ENCODE measurements at regions not wholly inside any gene's neighbourhood (a gene's known extent, or its start where the extent isn't known, plus 50 kb on each side); places are given as distances from the start of the nearest gene placed in this dataset.
"Not testable (repeated sequence)": the region's sequence is repeated elsewhere in the genome, so short reads cannot be mapped to it uniquely, and the experiment has no call there.

DNA sequence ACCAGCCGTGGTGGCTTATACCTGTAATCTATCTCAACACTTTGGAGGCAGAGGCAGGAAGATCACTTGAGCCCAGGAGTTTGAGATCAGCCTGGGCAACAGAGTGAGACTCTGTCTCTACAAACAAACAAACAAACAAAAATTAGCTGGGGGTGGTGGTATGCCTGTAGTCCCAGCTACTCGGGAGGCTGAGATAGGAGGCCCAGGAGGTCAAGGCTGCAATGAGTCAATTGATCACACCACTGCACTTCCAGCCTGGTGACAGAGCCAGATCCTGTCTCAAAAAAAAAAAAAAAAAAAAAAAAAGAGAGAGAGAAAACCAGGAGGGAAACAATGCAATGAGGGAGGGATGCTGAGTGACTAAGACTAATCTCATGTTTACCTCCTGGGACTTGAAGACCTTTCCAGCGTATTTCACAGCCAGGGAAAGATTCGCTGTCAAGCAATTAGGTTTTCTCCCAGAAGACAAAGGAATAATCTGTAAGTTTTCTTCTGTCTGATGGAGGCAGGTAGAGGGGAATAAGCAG is 51.1 kb upstream of the MIER3 start:
- DNase-seq, result no peak

DNA sequence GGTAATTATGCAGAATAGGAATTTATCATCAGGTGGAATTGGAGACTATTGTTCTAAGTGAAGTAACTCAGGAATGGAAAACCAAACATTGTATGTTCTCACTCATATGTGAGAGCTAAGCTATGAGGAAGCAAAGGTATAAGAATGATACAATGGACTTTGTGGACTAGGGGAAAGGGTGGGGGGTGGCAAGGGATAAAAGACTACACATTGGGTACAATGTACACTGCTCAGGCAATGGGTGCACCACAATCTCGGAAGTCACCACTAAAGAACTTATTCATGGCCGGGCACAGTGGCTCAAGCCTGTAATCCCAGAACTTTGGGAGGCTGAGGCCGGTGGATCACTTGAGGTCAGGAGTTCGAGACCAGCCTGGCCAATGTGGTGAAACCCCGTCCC is 51.6 kb upstream of the MIER3 start:
- not testable (repeated sequence) for DNase-seq

DNA sequence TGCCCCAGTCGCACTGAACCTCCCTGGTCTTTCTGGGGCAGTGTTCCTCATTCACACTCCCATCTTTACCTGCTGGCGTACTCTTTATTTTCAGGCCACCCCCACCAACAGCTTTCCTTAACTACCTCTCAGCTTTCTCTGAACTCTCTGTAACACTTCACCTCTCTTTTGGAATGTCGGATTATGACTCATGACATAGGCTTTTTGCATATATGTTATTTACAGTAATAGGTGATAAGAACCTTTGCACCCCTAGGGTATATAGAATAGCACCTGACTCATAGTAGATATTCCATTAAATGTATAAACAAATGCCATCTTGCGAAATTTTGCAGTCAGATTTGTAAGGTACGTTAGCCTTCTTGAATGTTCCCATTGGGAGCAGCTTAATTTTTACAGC is 52.9 kb upstream of the MIER3 start:
- no peak for DNase-seq

DNA sequence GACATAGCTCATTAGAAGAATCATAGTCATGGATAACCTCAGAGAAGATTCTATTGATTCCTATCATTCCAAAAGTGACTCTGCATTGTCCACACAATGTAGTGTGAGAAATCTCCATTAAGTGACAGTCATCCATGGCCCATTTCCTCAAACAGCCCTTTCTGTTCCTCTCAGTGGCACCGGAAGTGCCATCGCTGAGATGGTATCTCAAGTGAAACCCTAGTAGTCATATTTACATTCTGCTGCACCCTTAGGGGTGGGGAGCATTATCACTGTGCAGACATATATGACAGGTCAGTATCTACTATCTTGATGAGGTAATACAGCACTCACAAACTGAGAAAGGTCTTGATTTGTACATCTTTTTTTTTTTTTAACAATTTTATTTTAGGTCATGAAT is 55.4 kb upstream of the MIER3 start:
- DNase-seq, result peak; percentile 70

DNA sequence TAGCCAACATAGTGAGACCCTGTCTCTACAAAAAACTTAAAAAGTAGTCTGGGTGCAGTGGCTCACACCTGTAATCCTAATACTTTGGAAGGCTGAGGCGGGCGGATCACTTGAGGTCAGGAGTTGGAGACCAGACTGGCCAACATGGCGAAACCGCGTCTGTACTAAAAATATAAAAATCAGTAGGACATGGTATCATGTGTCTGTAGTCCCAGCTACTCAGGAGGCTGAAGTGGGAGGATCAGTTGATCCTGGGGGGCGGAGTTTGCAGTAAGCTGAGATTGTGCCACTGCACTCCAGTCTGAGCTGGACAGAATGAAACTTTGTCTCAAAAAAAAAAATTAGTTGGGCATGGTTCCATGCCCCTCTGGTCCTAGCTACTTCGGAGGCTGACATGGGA is 57.9 kb upstream of the MIER3 start:
- no peak for DNase-seq

DNA sequence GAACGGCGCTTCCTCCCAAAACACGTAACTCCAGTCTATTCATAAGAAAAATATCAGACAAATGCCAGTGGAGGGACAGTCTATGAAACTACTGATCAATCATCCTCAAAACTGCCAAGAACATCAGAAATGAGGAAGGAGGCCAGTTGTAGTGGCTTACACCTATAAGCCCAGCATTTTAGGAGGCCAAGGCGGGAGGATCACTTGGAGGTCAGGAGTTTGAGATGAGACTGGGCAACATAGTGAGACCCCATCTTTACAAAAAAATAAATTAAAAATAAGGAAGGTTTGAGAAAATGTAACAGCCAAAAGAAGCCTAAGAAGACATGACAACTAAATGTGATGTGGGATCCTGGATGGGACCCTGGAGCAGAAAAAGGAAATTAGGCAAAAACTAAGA is 58.9 kb upstream of the MIER3 start:
- DNase-seq, result no peak

DNA sequence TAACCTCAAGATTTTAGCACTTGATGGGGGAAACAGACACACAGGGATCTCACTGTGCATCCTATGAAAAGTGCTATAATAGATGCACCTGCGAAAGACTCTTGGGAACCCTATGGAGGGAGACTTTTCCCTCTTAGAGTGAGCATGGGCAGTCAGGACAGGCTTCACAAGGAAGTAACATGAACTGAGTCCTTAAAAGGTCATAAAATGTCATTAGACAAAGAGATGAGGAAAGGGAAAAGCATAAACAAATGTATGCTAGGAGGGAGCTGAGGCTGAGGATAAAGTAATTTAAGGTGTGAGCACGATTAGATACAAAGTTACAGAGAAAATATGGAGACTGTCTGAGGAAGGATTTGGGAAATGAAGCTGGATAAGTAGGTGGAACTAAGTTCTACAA is 60.6 kb upstream of the MIER3 start:
- DNase-seq, result no peak

DNA sequence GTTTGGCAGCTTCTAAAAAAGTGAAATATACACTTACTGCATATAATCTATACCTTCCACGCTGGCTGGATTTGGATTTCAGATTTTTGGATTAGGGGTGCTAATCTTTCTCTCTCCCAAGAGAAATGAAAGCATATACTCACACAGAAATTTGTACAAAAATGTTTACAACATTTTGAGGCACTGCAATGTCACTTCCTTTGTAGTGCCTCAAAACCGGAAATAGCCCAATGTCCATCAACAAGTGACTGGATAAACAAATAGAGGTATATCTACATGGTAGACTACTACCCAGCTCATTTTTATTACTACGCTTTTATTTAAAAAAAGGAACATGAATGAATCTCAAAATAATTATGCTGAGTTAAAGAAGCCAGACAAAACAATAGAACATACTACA is 74.0 kb upstream of the MIER3 start:
- no peak for DNase-seq

DNA sequence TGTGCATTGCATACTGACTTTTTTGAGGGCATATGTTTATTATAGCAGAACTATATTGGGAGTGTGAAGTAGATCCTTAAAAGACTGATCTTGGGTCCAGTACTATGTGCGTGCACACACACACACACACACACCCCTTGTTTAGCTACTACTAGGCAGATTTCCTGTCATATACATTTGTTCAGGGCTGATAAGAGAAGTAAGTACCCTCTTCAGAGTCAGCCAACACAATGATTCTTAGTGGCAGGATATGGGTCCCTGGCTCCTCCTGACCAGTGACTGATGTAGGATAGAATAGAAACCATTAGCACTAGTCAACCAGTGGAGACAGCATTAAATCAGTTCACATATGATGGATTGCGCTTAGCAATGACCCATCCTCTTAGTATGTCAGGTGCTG is 76.2 kb upstream of the MIER3 start:
- no peak for DNase-seq

DNA sequence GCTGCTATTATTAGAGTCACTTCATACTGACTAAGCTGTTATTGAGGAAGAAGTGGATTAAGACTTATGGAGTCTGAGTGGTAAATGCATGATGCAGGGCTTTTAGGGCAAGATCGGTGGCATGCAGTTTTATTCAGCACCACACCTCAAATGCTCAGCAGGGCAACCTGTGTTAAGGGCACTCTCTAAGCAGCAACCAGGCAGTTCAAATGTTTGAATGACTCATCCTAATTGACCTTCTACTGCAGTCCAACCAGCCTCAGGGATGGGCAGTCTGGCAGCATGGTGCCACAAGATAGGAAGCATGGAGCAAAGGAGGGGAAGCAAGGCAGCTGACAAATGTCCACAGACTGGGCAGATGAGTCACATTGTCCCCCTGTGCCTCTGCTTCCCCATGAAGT is 80.2 kb upstream of the MIER3 start:
- peak; percentile 25 for DNase-seq

DNA sequence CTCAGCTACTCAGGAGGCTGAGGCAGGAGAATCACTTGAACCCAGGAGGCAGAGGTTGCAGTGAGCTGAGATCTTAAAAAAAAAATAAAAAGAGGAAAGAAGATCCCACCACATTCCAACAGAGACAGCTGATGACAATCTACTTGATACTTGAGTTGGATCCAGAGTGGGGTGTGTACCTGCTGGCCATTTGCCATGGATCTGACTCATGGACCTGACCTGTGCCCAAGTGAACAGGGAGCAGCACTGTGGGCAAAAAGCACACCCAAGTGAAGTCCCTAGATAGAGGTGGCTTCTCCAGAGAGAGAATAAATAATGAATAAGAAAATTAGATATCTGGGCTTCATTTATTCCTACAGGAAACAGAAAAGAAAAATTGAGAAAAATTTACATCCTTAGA is 81.2 kb upstream of the MIER3 start:
- DNase-seq, result no peak

DNA sequence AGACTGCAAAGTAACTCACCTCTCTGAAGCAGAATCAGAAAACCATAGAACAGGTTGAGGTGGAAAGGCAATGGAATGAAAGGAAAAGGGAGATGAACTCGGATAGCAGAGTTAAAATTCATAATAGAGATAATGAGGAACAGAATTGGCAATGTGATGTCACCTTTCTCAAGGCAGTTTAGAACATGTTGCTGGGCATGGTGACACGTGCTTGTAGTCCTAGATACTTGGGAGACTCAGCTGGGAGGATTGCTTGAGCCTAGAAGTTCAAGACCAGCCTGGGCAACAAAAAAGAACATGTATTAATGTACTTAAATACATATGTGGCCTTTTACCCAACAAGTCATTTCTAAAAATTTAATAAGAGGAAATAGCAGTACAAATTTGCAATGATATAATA is 81.6 kb upstream of the MIER3 start:
- no peak for DNase-seq

DNA sequence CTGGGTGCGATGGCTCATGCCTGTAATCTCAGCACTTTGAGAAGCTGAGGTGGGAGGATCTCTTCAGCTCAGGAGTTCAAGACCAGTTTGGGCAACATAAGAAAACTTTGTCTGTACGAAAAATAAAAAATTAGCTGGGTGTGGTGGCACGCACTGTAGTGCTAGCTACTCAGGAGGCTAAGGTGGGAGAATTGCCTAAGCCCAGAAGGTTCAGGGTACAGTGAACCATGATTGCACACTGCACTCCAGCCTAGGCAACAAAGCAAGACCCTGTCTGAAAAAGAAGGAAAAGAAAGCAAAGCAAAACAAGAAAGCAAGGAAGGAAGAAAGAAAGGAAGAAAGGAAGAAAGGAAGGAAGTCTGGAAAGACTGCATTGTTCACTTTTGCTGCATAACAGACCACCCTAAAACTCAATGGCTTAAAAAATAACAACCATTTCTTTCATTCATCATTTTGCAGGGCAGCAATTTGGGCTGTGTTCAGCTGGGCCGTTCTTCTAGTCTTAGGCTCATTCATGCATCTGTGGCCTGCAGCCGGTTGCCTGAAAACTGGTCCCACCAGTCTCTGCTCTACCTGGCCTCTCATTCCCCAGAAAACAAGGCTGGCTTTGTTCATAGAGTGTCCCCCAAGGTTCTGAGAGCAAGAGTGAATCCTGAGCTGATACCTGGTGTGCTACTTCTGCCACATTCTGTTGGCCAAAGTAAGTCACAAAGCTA is 82.4 kb upstream of the MIER3 start:
- no peak for DNase-seq

DNA sequence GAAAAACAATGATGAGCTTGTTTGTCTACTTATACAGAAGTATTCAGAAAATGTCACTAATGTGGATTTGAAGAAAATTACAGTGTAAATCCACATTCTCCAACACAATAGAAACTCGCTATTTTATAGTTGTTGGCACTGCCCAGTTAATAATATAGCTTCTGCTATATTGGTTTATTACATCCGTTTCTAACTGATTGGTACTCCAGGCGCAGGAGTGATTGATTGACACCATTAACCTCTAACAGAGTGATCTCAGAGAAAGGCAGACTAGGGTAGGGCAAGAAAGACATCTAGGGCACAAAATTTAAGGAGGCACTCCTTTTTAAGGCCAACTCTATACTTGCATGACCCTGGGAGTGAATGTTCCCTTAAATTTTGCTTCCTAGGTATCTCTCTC is 84.0 kb upstream of the MIER3 start:
- DNase-seq, result no peak

DNA sequence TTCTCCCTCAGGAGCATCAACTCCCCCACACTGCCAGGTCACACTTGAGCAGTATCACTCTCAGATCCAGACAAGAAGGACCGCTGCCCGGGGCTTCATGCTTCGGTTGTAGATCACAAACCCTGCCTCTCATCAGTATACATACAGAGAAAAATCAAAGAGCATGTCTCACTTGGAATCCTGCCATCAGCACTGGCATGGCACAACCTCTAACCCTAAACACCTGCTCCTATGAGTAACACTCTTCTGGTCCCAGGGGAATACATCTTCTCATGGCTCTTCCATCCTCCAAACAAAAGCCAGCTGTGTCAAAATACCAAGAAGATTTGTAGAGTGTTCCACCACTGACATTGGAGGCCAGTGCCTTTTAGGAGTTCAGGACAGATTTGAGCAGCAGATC is 84.8 kb upstream of the MIER3 start:
- no peak for DNase-seq

DNA sequence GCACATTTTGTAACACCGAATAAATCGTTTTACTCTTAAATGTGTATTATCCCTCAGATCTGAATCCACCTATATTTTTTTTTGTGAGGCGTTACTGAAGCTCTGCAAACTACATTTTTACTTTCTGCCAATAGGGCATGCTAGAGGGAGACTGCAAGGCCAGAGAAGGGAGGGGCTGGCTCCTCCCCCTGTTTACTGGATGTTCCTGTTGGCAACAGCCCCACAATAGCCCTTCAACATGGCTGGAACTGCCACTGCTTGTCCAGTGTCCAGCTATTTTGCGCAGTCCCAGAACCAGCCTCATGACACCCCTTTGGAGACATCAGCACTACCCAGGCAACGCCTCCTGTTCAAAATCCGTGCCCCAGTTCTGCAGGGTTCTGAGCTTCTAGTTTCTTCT is 85.4 kb upstream of the MIER3 start:
- no peak for DNase-seq

DNA sequence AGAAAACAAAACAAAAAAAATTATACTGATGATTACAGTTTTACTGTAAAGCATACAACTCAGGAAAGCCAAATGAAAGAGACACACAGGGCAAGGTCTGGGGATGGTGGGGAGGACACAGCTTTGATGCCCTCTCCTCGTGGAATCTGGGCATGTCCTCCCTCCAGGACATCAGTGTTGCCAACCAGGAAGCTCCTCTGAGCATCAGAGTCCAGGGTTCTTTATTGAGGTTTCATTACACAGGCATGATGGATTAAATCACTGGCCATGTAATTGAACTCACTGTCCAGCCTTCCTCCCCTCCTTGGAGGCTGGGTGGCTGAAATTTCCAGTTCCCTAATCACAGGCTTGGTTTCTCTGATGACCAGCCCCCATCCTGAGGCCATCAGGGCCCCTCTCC is 89.6 kb upstream of the MIER3 start:
- no peak for DNase-seq

DNA sequence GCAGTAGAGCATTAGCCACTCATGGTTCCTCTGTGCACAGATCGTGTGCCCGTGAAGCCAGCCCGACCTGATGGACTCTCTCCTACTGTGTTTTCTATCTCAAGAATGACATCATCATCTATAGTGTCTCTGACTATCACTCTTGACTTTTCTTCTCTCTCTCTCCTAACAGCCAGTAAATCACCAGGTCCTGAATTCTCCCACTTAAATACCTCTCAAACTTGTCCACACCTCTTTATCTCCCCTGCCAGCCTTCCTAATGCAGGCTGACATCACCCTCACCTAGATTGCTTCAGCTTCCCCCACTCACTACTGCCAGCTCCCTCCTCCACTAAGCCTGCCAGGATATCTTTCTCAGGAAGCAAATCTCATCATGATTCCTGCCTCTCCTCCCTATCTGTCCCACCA is 90.6 kb upstream of the MIER3 start:
- no peak for DNase-seq

DNA sequence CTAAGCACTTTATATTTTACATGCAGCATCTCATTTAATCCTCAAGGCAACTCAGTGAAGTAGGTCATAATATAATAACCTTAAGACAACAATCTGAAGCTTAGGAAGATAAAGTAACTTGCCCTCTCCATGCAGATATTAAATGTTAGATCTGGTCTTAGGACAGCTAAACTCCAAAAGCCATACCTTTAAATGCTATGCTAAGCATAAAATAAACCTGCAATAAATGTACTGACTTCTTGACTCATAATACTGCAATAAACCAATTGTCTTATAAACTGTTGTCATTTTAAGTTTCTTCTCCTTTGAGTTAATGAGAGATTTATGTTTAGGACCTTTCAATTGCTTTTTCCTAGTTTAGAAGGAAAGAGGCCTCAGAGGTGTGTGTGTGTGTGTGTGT is 102.2 kb upstream of the MIER3 start:
- DNase-seq, result no peak

DNA sequence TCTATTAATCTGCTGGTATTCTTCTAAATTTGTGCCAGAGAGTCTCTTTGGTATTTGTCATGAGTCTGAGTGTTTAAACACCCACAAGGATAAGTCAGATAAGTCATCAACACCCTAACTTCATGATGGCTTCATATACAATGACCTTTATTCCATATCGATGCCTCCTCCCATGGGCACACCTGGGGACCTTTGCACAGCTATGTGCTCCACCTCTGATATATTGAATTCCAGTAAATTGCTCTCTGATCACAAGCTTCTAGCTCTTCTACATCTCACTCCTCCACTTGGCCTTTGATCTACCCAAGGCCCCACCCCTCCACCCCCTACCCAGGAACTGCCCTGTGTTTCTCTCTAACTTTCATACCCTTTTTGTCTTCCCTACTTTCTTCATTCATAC is 102.7 kb upstream of the MIER3 start:
- no peak for DNase-seq

DNA sequence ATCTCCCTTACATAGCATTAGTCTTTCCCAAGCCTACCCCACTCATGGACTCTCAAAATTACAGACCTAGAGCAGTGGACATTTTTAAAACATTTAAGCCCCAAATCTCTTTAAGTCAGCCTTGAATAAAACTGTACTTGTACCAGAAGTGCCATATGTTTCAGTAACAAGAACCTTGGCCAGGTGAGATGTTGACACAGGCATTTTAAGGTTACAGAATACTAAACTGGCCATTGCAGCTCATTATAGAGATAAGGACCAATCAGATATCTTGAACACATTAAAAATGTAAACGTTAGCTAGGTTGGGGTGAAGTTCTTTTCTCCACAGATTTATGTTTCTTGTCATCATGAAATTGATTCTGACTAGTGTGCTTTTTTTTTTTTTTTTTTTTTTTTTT is 103.8 kb upstream of the MIER3 start:
- DNase-seq, result no peak

DNA sequence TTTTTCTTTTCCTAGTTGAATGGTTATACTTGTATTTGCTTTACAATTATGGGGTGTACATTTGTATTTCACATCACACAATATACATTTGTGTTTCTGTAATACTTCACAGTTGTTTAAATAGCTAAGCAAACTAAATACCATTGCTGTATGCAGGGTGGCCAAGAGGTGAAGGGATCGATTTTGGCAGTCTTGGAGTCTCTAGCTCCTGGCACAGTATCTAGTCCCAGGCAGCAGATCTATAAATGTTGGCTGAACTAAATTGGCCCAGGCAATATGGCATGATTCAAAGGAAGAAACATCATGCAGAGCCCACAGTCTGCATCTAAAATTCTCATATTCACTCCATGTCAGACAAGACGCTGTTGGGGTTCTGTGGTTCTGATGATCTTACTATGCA is 110.1 kb upstream of the GPBP1 start:
- DNase-seq, result no peak

DNA sequence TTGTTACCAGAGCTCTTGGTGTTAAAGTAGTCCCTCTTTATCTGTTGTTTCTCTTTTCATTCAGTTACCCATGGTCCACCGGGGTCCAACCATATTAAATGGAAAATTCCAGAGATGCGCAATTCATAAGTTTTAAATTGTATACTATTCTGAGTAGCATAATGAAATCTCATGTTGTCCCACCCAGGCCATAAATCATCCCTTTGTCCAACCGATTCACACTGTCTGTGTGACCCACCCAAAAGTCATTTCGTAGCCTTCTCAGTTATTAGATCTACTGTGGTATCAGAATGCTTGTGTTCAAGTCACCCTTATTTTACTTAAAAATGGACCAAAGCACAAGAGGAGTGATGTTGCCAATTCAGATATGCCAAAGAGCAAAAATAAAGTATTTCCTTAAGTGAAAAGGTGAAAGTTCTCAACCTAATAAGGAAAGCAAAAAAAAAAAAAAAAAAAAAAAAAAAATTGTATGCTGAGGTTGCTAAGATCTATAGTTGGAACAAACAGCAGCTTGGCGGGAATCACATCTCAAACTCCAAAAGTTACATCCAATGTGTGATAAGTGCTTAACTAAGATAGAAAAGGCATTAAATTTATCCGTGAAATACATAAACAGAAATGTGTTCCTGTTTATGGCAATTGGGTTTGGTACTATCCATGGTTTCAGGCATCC is 106.8 kb upstream of the GPBP1 start:
- DNase-seq, result no peak

DNA sequence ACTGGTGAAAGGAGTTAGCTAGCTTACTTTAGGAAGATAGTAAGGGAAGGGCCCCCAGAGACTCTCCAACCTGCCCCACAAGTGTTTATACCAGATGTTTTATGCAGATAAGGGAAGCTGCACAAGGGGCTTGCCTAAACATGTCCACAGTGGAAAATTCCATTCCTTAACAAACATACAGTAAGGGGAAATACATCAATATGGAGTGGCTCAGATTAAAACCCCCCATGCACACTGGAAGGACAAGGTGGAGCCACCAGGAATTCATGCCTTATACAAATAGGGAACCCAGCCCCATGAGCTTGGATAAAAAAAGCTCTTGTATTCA is 106.3 kb upstream of the GPBP1 start:
- no peak for DNase-seq

Measured in inflammatory macrophage treated with lipopolysaccharide for 4 hours (primary cell).